GM21737 (cell line): ENCODE measurements at regions not wholly inside any gene's neighbourhood (a gene's known extent, or its start where the extent isn't known, plus 50 kb on each side); places are given as distances from the start of the nearest gene placed in this dataset.
"Not testable (repeated sequence)": the region's sequence is repeated elsewhere in the genome, so short reads cannot be mapped to it uniquely, and the experiment has no call there.

Source experiments
- ATAC-seq: cut with Tn5 transposase; IDR thresholded peaks from one replicate; pipeline ENCODE4 v1.9.1; 2021; ENCODE audit warnings: mild to moderate bottlenecking, moderate library complexity; ENCODE audit not compliant: unreplicated experiment

GRCh38 chr14:89743828-89744227 is 210.7 kb downstream of the EFCAB11 start:
- no peak for ATAC-seq

- ATAC-seq = no peak
These were observed 214.3 kb downstream of the EFCAB11 start for GRCh38 chr14:89740241-89740640.

GRCh38 chr14:89736881-89737280 is 217.6 kb downstream of the EFCAB11 start:
- no peak for ATAC-seq

DNA sequence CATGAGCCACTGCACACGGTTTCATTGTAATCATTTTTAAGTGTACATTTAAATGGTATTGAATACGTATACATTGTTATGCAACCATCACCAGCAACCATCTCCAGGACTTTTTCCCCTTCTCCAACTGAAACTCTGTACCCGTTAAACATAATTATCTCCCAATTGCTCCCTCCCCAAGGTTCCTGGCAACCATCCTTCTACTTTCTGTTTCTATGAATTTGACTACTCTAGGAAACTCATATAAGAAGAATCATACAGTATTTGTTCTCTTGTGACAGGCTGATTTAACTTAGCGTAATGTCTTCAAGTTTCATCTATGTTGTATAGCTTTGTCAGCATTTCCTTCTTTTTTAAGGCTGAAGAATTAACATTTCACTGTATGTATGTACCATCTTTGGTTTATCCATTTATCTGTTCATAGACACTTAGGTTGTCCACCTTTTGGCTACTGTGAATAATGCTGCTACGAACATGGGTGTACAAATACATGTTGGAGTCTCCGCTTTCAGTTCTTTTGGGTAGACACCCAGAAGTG is 223.1 kb downstream of the EFCAB11 start:
- ATAC-seq = no peak

- no peak for ATAC-seq
These were observed 223.8 kb downstream of the EFCAB11 start for GRCh38 chr14:89730687-89731086.

DNA sequence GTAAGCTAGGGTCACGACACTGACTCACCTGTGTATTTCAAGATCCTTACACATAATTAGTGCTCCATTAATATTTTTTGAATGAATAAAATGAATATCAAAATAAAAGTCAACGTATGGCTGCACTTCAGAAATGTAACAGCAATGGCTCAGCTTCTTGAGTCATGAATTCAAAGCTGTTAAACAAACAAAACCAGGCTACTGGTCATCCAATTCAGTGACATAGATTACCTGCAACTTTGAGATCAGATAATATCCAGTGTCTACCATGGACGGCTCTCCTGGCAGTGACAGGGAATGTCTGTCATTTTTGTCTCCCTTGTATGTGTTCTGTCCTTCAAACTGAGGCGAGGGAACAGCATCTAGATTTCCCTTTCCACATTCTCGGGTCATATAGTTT is 225.6 kb downstream of the EFCAB11 start:
- ATAC-seq = no peak

- not testable (repeated sequence) for ATAC-seq
These were observed 228.3 kb downstream of the EFCAB11 start for GRCh38 chr14:89726226-89726625.

DNA sequence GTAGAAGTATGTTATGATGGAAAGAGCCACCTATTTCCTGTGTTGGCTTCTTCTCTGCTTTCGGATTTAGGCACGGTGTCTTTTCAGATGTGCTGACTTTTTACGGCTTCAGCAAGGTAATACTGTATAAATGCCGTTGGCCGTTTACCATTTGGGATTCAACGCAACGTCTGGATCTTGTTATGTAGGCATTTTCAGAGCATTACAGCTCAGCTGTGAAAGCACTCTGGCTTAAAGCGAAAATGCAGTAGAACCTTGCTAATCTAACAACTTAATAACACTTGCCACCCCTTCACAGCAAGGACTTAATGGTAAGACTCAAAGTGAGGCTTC is 229.9 kb downstream of the EFCAB11 start:
- no peak for ATAC-seq

DNA sequence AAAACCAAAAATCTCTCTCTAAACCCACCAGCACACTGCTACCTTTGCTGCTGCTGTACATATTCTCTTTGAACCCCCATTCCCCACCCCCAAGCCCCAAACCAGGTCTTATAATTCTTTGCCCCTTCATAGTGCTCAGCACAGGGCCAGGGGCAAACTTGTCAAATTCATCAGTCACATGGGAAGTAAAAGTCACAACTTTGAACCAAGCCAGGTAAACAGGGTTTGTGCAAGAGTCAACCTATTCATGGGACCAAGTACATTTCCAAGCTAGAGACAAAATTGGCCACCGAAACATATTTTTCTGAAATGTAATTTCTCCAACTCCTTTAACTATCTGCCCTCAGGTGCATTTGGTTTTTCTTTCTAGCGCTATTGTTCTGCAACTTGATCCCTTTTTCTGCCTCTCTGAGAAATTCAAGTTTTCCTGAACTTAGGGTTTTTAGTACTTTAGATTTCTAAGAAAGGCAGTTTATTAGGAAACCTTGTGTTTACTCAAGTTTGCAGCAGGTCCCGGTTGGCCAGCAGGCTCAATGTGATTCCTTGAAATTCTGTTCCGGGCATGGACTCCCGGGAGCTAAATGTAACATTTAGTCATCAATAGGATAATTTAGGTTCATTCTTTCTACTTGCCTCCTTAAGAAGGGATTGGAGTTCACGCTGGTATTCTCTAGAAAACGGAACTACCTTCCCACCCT is 230.5 kb downstream of the EFCAB11 start:
- ATAC-seq = no peak

DNA sequence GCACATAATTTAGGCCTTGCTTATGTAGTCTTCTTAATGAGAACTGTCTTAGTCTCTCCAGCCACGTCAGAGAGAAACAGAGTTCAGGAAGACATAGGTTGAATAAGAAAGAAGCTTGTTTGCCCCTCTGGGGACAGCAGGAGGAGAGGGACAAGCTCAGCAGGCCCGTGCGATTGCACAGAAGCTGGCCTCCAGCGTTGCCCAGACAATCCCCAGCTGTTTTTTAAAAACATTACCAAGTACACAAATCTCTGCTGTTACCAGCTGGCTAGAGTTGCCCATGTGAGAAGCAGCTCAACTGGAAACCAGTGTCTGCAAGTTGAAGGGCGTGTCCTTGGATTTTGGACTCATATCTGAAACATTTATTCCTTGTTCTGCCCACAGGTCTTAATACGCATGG is 232.6 kb downstream of the EFCAB11 start:
- ATAC-seq = no peak

GRCh38 chr14:89720741-89721729 is 233.5 kb downstream of the EFCAB11 start:
- peak; percentile 63 for ATAC-seq

DNA sequence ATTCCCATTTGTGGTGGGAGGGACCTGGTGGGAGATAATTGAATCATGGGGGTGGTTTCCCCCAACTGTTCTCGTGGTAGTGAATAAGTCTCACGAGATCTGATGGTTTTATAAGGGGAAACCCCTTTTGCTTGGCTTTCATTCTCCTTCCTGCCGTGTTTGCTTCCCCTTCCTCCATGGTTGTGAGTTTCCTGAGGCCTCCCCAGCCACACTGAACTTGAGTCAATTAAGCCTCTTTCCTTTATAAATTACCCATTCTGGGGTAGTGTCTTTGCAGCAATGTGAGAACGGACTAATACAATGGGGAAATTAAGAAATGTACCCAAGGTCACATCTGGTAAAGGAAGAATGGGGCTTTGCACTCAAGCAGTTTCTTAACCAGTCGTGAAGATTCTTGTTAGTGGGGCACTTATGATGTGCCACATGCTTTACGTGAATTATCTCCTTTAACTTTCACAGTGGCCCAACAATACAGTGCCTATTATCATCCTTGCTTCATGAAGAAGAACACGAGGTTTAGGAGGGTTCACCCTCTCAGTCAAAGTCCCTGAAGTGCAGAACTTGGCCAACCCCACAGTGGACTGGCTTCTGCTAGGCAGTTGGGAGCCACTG is 234.3 kb downstream of the EFCAB11 start:
- ATAC-seq = no peak

- no peak for ATAC-seq
These were observed 235.0 kb downstream of the EFCAB11 start for GRCh38 chr14:89719366-89720075.

- ATAC-seq = no peak
These were observed 245.4 kb downstream of the EFCAB11 start for GRCh38 chr14:89708982-89709625.

GRCh38 chr14:89707086-89707485 is 247.4 kb downstream of the EFCAB11 start:
- ATAC-seq = no peak

GRCh38 chr14:89702876-89703200 is 251.7 kb downstream of the EFCAB11 start:
- no peak for ATAC-seq

- no peak for ATAC-seq
These were observed 252.3 kb downstream of the EFCAB11 start for GRCh38 chr14:89702073-89702875.

GRCh38 chr14:89701211-89702043 is 253.1 kb downstream of the EFCAB11 start:
- peak; percentile 74 for ATAC-seq

- no peak for ATAC-seq
These were observed 253.7 kb downstream of the EFCAB11 start for GRCh38 chr14:89700801-89701200.
